NCI-H2196 treated with DMSO at 0.1 percent for 48 hours (cell line): ENCODE measurements at regions not wholly inside any gene's neighbourhood (a gene's known extent, or its start where the extent isn't known, plus 50 kb on each side); places are given as distances from the start of the nearest gene placed in this dataset.
"Not testable (repeated sequence)": the region's sequence is repeated elsewhere in the genome, so short reads cannot be mapped to it uniquely, and the experiment has no call there.

ENCODE experiments used
- DNase-seq: peaks from one replicate; lab custom pipeline; 2025; ENCODE audit not compliant: unreplicated experiment; lab: John Stamatoyannopoulos, UW

DNA sequence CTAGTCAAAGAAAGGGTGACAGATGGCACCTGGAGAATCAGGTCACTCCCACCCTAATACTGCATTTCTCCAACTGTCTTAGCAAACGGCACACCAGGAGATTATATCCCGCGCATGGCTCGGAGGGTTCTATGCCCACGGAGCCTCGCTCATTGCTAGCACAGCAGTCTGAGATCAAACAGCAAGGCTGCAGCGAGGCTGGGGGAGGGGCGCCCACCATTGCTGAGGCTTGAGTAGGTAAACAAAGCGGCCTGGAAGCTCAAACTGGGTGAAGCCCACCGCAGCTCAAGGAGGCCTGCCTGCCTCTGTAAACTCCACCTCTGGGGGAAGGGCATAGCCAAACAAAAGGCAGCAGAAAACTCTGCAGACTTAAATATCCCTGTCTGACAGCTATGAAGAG lies 268.1 kb upstream of the GRM3 start:
- DNase-seq, result not testable (repeated sequence)

DNA sequence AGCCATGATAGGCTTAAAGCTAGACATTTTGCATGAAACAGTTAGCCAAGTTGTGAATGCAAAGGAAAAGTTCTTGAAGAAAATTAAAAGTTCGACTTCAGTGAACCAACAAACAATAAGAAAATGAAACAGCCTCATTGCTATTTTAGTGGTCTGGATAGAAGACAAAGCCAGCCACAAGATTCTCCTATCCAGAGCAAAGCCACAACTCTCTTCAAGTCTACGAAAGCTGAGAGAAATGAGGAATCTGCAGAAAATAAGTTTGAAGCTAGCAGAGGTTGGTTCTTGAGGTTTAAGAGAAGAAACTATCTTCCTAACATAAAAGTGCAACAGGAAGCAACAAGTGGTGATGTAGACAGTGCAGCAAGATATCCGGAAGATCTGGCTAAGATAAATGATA lies 271.4 kb upstream of the GRM3 start:
- no peak for DNase-seq

DNA sequence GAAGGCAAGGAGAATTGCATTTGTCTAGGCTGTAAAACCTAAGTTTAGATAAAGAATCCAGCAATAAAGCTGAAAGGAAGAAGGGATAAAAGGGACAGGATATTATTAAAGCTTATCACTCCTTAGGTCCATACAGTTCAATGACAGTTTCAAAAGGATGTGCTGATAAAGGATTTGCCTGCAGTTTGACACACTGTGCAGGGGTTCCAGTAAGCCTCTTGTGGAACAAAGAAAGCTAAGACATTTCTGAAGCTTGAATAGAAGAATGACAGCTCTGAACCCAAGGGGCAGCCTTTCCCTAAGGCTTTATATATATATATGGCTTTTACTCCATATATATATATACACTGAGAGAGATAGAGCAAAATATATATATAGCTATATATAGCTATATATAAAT lies 276.8 kb upstream of the GRM3 start:
- no peak for DNase-seq

DNA sequence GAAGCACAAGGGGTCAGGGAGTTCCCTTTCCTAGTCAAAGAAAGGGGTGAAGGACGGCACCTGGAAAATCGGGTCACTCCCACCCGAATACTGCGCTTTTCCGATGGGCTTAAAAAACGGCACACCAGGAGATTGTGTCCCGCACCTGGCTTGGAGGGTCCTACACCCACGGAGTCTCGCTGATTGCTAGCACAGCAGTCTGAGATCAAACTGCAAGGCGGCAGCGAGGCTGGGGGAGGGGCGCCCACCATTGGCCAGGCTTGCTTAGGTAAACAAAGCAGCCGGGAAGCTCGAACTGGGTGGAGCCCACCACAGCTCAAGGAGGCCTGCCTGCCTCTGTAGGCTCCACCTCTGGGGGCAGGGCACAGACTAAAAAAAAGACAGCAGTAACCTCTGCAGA lies 303.3 kb upstream of the GRM3 start:
- not testable (repeated sequence) for DNase-seq

DNA sequence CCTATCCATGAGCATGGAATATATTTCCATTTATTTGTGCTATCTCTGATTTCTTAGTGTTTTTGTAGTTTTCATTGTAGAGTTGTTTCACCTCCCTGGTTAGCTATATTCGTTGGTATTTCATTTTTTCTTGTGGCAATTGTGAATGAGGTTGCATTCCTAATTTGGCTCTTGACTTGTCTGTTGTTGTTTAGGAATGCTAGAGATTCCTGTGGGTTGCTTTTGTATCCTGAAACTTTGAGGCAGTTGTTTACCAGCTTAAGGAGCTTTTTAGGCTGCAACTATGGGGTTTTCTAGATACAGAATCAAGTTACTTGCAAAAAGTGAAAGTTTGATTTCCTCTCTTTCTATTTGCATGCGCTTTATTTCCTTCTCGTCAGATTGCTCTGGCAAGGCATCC lies 304.7 kb upstream of the GRM3 start:
- no peak for DNase-seq

DNA sequence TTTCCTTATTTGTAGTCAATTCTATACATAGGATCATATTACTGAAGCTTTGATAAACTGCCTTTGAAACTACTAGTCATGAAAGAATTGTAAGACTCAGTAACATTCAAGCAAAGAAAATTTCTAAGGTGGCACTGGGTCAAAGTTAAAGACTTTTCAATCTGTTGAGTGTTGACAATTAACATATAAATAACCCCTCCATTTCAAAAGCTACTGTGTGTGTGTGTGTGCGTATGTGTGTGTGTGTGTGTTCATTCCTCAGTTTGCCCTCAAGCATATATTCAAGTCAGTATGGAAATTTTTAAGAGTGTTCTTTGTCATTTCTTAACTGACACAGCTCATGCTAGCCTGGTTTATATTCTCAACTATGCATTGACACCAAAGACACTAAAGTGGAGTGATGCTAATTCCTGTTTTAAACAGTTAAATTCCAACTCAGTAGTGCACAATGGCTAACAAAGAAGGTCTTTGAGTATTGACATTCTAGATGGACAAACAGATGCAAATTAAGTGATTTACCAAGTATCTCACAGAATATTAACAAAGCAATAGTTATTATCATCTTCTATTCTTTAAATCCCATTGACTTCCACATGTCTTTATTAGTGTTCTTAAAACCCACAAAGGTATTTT lies 314.8 kb upstream of the GRM3 start:
- no peak for DNase-seq

DNA sequence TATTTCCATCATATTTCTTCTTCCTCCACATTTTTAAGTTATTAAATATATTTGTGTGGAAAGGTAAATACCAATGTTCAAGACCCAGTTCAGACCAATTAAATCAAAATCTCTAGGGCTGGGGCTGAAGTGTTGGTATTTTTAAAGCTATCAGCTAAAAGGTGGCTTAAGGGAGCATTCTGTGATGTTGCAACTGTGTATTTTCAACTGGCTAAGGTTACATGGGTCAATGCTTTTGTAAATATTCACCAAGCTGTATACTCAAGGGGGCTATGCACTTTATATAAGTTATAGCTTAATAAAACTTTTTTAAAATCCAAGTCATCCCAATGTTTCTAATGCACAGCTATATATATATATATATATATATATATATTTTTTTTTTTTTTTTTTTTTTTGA lies 316.9 kb upstream of the GRM3 start:
- DNase-seq, result no peak

DNA sequence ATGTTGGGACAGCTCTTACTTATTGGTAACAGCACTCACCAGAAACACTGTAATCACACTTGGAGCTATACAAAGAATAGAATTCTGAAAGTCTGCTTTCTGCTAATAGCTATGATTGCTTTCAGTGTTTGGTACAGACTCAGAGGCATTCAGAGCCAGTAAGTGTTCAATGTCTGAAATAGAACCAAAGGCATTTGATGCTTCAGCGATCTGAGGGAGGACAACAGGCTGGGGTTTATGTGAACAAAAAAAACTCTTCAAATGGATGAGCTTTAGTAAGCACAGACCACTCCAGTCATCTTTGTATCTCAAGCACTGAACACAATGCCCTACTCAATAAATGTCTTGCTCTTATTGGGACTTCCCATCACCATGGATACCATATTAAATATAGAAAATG lies 322.8 kb upstream of the GRM3 start:
- no peak for DNase-seq

DNA sequence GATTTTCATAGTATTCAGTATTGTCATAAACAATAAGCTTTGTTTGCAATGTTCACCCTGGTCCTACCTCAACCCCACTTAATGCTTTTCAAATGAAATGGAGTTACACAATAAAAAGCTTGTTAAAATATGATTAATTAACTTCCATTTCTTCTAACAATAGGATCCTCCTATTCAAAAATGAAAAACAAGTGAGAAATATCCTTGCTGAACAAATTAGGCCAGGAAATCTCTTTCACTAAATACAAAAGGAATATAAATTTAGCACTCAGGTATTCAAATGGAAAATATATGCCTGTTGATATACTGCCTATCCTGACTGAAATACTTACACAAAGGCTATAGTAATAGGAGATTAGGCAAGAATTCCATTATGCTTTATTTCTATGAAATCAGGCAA lies 323.4 kb upstream of the GRM3 start:
- DNase-seq, result no peak

DNA sequence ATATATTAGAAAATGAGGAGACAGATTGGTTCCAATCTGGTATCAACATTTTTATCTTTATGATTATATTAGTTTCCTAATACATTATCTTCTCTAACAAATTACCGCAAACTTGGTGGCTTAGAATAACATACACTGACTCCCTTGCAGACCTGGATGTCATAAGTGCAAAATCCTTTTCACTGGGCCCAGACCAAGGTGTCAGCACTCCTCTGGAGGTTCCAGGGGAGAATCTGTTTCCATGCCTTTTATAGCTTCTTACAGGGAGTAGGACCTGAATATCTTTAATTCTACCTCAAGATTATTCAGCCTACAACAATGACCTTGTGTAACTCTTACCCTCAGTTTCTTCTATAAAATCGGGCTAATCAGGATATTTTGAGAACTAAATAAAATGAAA lies 329.9 kb upstream of the GRM3 start:
- no peak for DNase-seq

DNA sequence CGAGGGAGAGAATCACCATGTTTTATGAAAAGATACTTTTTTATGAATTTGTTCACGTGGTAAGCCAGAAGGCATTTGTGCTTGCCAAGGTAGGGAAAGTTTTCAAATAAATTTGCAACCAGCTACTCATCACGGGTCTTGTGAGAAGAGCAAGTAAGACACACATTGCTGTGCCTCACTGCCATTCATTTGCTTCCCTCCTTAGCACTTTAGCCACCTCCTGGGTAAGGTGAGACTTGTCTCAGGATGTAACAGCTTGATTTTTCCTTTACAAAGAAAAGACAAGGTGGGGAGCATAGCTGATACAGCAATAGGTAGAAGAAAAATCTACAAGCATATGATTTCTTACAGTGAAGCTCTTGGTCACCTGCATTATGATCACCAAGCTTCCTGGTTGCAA lies 342.4 kb upstream of the GRM3 start:
- DNase-seq, result no peak

DNA sequence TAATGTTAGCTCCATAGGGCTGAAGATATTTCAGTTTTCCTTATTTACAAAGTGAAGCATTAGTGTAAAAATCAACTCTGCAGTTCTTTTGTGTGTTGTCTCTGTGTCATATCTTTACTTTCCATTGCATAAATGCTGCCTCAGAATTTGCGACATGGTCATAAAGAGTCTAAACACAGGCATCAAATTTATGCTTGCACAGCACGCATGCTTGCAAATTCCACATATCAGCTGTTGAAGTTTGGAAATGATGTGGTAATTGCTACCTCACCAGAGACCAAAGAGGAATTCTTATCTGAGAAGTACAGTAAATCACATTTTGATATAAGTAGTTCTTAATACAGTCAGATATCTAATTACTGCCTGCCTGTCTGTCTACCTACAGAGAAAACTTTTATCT lies 348.2 kb upstream of the GRM3 start:
- DNase-seq, result no peak

DNA sequence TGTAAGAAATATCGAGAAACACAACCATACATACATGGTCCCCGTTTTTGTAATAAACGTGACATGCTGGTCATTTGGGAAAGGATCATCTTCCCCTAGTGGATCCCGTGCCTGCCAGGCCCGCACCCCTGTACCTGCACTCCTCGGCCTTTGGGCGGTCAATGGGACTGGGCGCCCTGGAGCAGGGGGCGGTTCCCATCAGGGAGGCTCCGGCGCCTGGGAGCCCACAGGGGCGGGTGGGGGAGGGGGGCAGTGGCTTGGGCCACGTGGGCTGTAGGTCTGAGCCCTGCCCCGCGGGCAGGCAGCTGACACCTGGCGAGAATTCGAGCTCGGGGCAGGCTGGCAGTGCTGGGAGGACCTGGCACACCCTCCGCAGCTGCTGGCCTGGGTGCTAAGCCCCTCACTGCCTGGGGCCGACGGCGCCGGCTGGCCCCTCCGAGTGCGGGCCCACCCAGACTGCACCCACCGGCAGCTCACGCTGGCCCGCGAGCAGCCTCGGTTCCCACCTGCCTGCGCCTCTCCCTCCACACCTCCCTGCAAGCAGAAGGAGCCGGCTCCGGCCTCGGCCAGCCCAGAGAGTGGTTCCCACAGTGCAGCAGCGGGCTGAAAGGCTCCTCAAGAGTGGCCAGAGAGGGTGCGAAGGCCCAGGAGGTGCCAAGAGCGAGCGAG lies 361.6 kb upstream of the GRM3 start:
- no peak for DNase-seq

DNA sequence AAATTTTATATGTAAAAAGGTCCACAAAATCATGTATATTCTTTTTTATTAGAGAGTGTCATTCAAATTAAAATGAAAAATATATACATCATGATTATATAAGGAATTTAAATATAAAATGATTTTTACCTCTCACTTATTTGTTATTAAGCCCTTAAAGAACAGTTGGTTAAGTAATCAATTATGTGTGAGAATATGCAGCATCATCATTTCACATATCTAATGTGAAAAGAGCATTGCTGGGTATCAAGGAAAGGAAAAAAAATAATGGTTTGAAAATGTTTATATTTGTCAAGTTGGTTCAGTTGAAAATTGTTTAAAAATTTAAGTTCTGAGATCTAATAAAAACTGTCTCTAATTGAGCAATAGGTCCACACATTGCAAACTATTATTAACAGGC lies 363.6 kb upstream of the GRM3 start:
- DNase-seq, result no peak

DNA sequence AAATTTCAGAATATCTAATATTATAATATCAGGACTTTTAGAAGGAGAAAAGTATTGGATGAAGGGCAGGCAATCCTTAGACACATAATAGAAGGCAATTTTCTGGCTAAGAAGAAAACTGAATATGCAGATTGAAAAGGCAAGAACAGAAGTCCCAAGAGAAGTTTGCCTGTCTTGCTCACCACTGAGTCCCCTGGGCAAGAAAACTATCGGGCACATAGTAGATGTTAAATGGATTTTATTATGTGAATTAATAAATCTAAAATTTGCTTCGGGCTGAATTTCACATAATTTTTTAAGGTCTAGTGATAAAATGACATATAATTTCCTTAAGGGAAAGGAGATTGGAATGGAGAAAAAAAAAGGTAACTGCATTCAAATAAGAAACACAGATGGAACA lies 380.9 kb upstream of the GRM3 start:
- no peak for DNase-seq

DNA sequence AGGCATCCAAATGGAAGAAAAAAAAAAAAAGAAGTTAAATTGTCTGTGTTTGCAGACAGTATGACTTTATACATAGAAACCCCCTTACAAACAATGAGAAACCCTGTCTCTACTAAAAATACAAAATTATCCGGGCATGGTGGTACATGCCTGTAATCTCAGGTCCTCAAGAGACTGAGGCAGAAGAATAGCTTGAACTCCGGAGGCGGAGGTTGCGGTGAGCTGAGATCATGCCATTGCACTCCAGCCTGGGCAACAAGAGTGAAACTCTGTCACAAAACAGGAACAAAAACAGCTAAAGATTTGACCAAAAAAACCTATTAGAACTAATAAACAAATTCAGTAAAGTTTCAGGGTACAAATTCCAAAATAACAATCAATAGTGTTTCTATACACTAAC lies 385.8 kb upstream of the GRM3 start:
- DNase-seq, result no peak

DNA sequence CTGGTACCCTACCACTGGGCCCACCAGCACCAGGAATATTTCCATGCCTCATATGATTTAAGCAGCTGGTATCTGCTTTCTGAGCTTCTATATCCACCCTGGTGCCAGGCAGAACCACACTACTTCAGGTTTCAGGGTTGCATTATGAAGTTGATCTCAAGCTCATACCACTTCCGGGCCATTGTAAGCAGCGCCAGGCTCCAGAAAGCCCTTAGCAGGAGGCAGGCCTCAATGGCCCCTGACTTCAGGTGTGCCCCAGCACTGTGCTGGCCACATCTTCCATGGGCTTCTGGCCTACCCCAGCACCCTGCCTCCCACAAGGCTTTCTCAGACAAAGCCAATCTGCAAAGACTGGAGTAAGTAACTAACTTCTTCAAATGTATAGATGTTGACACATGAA lies 391.3 kb upstream of the GRM3 start:
- no peak for DNase-seq

DNA sequence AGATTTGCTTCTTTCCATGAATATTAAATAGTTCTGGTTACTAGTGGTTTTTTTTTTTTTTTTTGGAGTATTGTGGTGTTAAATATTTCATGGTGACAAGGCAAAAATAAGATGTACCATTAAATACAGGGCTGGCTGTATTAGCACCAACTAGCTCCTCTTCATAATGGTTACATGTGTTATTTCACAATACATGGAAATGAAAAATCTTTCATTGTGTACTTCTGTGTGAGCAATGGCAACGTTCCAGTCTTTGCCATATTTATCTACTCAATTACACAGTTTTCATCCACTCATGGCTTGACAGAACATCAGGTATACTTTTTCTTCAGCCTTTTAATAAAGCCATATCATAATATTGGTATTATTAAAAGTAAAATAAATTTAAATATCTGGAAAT lies 394.7 kb upstream of the GRM3 start:
- no peak for DNase-seq

DNA sequence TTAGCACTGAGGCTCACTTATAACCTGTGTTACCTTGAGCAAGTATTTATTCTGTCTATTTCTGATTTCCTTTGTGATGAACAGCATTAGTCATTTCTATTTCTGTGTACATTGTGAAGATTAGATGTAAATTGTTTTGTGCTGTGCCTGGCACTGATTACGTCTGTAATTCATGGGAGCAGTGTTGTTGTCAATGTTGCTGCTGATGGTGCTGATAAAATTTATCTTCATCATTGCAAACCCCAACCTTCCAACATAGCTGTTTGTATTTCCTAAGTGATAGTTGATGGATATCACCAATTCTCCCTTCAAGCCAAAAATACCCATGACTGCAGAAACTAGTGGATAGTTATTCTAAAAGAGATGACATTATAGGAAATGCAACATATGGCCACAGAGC lies 400.5 kb upstream of the GRM3 start:
- no peak for DNase-seq

DNA sequence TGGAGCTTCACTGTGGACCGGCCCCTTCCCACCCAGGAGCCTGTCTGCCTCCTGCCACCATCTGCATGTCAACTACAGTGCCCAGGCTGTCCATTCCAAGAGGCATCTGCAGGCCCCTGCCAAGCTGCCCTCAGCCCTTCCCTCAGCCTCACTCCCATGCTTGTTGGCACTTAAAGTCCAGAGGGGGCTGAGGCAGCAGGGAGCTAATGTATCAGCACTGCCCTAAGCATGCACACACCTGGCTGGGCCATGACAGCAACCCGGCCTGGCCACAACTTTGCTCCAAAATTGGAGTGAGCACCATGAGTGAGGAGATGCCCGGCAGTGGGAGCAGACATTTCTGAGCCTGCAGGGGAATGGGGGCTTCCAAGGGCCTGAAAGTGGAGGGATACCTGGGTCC lies 417.5 kb upstream of the GRM3 start:
- DNase-seq, result no peak

DNA sequence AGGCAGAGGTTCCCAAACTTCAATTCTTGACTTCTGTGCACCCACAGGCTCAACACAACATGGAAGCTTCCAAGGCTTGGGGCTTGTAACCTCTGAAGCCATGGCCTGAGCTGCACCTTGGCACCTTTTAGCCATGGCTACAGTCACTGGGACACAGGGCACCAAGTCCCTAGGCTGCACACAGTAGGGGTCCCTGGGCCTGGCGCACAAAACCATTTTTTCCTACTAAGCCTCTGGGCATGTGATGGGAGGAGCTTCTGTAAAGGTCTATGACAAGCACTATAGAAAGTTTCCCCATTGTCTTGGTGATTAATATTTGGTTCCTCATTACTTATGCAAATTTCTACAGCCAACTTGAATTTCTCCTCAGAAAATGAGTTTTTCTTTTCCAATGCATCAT lies 420.9 kb upstream of the GRM3 start:
- no peak for DNase-seq

DNA sequence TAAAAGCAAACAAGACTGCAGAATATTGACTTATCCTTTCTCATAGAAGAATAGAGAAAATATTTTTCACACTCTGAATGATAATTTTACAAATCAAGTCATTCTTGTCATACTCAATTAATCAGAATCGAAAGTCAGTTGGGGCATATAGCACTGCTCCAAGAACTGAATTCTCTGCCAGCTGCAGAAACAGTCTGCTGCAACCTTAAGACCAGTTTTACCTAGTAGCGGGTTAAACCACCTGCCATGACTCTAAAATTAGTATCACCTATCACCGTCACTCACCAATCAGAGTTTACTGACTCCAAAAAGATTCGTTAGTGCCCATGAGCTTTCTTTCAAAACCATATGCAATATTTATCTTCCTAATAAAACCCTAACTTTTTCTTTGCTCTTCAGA lies 429.0 kb upstream of the GRM3 start:
- no peak for DNase-seq

DNA sequence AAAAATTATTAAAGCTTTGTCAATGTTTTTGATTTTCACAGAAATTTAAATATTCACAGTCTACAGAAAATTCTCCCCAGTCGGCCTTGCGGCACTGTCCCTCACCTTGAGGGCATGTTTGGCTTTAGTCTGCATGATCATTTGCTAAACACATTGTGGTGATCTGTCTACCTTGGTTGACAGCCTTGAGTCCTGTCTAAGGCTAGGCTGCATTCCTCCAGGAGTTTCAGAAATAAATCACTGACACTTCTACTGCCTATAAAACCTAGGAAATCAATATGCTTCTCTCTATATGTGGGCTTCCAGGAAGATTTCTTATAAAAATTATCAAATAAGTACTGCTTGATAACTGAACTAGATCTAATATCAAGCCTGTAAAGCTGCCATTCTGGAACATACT lies 430.7 kb upstream of the GRM3 start:
- no peak for DNase-seq
